ENCODE measurements at regions not wholly inside any gene's neighbourhood (a gene's known extent, or its start where the extent isn't known, plus 50 kb on each side); places are given as distances from the start of the nearest gene placed in this dataset.

- TF ChIP-seq EZH2phosphoT487 (IDR thresholded peaks at IDR 0.05; ENCODE audit: borderline replicate concordance): no peak
- TF ChIP-seq, protein P1, sequence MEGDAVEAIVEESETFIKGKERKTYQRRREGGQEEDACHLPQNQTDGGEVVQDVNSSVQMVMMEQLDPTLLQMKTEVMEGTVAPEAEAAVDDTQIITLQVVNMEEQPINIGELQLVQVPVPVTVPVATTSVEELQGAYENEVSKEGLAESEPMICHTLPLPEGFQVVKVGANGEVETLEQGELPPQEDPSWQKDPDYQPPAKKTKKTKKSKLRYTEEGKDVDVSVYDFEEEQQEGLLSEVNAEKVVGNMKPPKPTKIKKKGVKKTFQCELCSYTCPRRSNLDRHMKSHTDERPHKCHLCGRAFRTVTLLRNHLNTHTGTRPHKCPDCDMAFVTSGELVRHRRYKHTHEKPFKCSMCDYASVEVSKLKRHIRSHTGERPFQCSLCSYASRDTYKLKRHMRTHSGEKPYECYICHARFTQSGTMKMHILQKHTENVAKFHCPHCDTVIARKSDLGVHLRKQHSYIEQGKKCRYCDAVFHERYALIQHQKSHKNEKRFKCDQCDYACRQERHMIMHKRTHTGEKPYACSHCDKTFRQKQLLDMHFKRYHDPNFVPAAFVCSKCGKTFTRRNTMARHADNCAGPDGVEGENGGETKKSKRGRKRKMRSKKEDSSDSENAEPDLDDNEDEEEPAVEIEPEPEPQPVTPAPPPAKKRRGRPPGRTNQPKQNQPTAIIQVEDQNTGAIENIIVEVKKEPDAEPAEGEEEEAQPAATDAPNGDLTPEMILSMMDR (conservative IDR thresholded peaks at IDR 0.05; ENCODE audit: low read length): no peak
These were observed 104.8 kb downstream of the SREK1 start for GRCh38 chr5:66248874-66249273.
